ENCODE measurements at regions not wholly inside any gene's neighbourhood (a gene's known extent, or its start where the extent isn't known, plus 50 kb on each side); places are given as distances from the start of the nearest gene placed in this dataset.

DNA sequence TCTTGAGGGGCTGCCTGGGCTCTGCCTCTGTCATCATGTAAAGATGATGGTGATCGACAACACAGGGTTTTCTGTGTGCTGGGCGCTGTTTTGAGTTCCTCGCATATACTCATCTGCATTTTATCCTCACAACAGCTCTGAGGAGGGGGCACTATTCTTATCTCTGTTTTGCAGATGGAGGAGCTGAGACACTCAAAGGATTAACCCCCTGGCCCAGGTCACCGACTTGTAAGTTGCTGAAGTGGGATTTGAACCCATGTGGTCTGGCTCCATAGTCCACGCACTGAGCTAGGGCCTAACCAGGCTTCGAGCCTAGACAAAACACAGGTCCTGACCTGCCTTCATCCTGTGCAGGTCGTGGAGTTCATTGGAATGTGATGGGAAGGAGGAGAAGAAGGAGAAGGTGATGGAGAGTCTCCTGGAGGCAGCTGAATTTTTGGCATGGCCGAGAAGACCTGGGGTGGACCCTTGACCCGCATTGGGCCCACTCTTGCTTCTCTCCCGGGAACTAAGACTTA, 140.0 kb downstream of the ASCL4 start:
- TF ChIP-seq RXRA (IDR thresholded peaks at IDR 0.05) = no peak
- no peak for TF ChIP-seq CTCF (IDR thresholded peaks at IDR 0.05; ENCODE audit: low read depth, low read length, missing input control)
